Endometrium (tissue), 2 donors: ENCODE measurements at regions not wholly inside any gene's neighbourhood (a gene's known extent, or its start where the extent isn't known, plus 50 kb on each side); places are given as distances from the start of the nearest gene placed in this dataset.
"Not testable (repeated sequence)": the region's sequence is repeated elsewhere in the genome, so short reads cannot be mapped to it uniquely, and the experiment has no call there.

Source experiments
- FAIRE-seq: peaks from 2 replicates; lab custom pipeline; 2012; peaks lifted over from hg19 to GRCh38; lab: Jason Lieb, UNC
- donor health status: control.
- donor health status: control.

GRCh38 chr16:17555176-17555575 lies 84.4 kb upstream of the XYLT1 start:
- FAIRE-seq: no peak

- no peak for FAIRE-seq
Observed at GRCh38 chr16:17552351-17552750, 81.6 kb upstream of the XYLT1 start.

GRCh38 chr16:17551682-17552081 lies 80.9 kb upstream of the XYLT1 start:
- FAIRE-seq: not testable (repeated sequence)

GRCh38 chr16:17548825-17549224 lies 78.1 kb upstream of the XYLT1 start:
- no peak for FAIRE-seq

GRCh38 chr16:17544785-17545184 lies 74.0 kb upstream of the XYLT1 start:
- no peak for FAIRE-seq

- no peak for FAIRE-seq
Observed at GRCh38 chr16:17544304-17544703, 73.5 kb upstream of the XYLT1 start.

- FAIRE-seq: no peak
Observed at GRCh38 chr16:17543073-17543472, 72.3 kb upstream of the XYLT1 start.

- no peak for FAIRE-seq
Observed at GRCh38 chr16:17541324-17541723, 70.6 kb upstream of the XYLT1 start.

GRCh38 chr16:17538927-17539326 lies 68.2 kb upstream of the XYLT1 start:
- FAIRE-seq: no peak

GRCh38 chr16:17532338-17532995 lies 61.7 kb upstream of the XYLT1 start:
- FAIRE-seq: no peak

GRCh38 chr16:17529982-17530760 lies 59.4 kb upstream of the XYLT1 start:
- no peak for FAIRE-seq

- FAIRE-seq: no peak
Observed at GRCh38 chr16:17526956-17527937, 56.5 kb upstream of the XYLT1 start.

GRCh38 chr16:17524656-17525055 lies 53.9 kb upstream of the XYLT1 start:
- no peak for FAIRE-seq

GRCh38 chr16:17520561-17520960 lies 49.8 kb upstream of the XYLT1 start:
- no peak for FAIRE-seq
